Heart left ventricle (tissue), 16 donors: ENCODE measurements at regions not wholly inside any gene's neighbourhood (a gene's known extent, or its start where the extent isn't known, plus 50 kb on each side); places are given as distances from the start of the nearest gene placed in this dataset.
A peak's percentile ranks its signal among the peaks of the same experiment; 100 is the strongest.

Experiments
- ATAC-seq, 4 donors: fragments of 200-7000 bp; cut with Tn5 transposase; one replicate each; pipeline ENCODE4 v1.9.1; 2020 to 2022; ENCODE audit warnings: moderate library complexity in 4 of 4, mild to moderate bottlenecking in 3 of 4, moderate number of reproducible peaks in 1 of 4
- DNase-seq, 5 donors: peaks; one replicate each; pipeline ENCODE4 v3.0.0-alpha.2; 2020
- H3K27ac ChIP-seq, 12 donors: fragments of 200-600 bp; sonication (generic) in 4 of 12; one replicate each; pipeline versions ENCODE4 v1.5.0 to v1.8.0; 2016 to 2022; ENCODE audit warnings: mild to moderate bottlenecking in 2 of 12
- H3K27me3 ChIP-seq, 9 donors: fragments of 200-600 bp; sonication (generic) in 2 of 9; one replicate each; pipeline versions ENCODE4 v1.5.1 to v1.8.0; 2016 to 2022; ENCODE audit warnings: mild to moderate bottlenecking in 3 of 9
- H3K36me3 ChIP-seq, 9 donors: fragments of 200-600 bp; sonication (generic) in 2 of 9; one replicate each; pipeline versions ENCODE4 v1.5.0 to v1.8.0; 2018 to 2022; ENCODE audit warnings: mild to moderate bottlenecking in 2 of 9
- H3K4me1 ChIP-seq, 12 donors: fragments of 200-600 bp; sonication (generic) in 4 of 12; one replicate each; pipeline versions ENCODE4 v1.5.0 to v1.8.0; 2016 to 2022; ENCODE audit warnings: mild to moderate bottlenecking in 3 of 12
- H3K4me3 ChIP-seq, 12 donors: fragments of 200-600 bp; sonication (generic) in 4 of 12; one replicate each; pipeline versions ENCODE4 v1.5.0 to v1.8.0; 2017 to 2022; ENCODE audit warnings: mild to moderate bottlenecking in 9 of 12, moderate library complexity in 4 of 12
- H3K9me3 ChIP-seq, 12 donors: fragments of 200-600 bp; sonication (generic) in 4 of 12; one replicate each; pipeline versions ENCODE4 v1.5.0 to v1.8.0; 2016 to 2022; ENCODE audit warnings: mild to moderate bottlenecking in 1 of 12
- POLR2A ChIP-seq, 2 donors: fragments of 450-650 bp; IDR thresholded peaks; one replicate each; pipeline ENCODE4 v1.6.1; 2017; ENCODE audit warnings: antibody characterized with exemption in 2 of 2, mild to moderate bottlenecking in 2 of 2, moderate library complexity in 2 of 2
- WGBS, 4 donors: extraction: QIAGEN DNeasy Blood & Tissue Kit in 2 of 4; methylation state at CpG; one replicate each; pipeline versions ENCODE4 v1.1.5 to v1.1.7; 2013 to 2018; 5-methylcytosine and 5-hydroxymethylcytosine counted together
- intact Hi-C, 10 donors: fragments of 100-400 bp; cut with DNase I; formaldehyde crosslinking; loops; one replicate each; pipeline versions ENCODE4 v1.11.1 to v1.14.2; 2022
- TF ChIP-seq, protein P1 (sequence below), 12 donors: fragments of 200-600 bp; sonication (generic) in 4 of 12; IDR thresholded peaks; one replicate each; pipeline versions ENCODE4 v1.5.0 to v1.8.0; 2018 to 2022; ENCODE audit warnings: antibody characterized with exemption in 12 of 12, mild to moderate bottlenecking in 5 of 12
- donor health status: ischemic (EF 13 %, LVEDD 7.1; RV severe dilation, severe dysfunction).
- donor health status: healthy with polysubstance abuse.
- donor health status: DM: no; HTN: yes; CAD: no.
- donor health status: DM: no; HTN: no; CAD: no.
- donor health status: ischemic (EF 25% LVEDD 6.9; RV normal size, moderate dysfunction).
- donor health status: ischemic (EF 25% LVEDD 5.7; RV mildly dilated, moderate dysfunction).
- donor health status: healthy.
- donor health status: DM: yes; HTN: yes; CAD: no.
- donor health status: ischemic (EF 35%, LVEDD 5.7; RV mildly dilated, moderate dysfunction).
- donor health status: nonischemic (EF 11% LVEDD 7.7; RV severe dilation, severe dysfunction).
- donor health status: DM: yes; HTN: yes; CAD: no.
- donor health status: PGD.
- donor health status: ischemic (EF 29% LVEDD 5.4; RV normal size, mild dysfunction).
- donor health status: nonischemic (EF 23%, LVEDD 6.1; RV moderate dilation, normal function).

DNA sequence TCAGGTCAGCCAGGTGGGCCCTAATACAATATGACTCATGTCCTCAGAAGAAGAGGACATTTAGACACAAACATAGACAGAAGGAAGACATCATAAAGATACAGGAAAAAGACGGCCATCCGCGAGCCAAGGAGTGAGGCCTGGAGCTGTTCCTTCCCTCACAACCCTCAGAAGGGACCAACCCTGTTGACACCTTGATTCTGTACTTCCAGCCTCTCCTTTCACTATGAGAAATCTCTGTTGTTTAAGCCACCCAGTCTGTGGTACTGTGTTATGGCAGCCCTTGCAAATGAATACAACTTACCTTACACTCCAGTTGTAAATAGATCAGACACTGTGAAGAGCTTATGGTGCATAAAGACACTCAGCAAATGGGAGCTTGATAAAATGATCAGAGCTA is 199.7 kb downstream of the SAMD5 start:
- H3K27ac ChIP-seq, result no peak overlapping the region
- ATAC-seq (no peak), DNase-seq (no peak)
- no peaks in the 10 kb centered on the region for H3K36me3 ChIP-seq
- 84 to 97% (median 94%) methylated on average over 3 of the region's 3 CpGs for WGBS, 4 donors
- intact Hi-C loops, result no loop called here
- TF ChIP-seq POLR2A (IDR thresholded peaks at IDR 0.05), result no peak
- TF ChIP-seq, protein P1, sequence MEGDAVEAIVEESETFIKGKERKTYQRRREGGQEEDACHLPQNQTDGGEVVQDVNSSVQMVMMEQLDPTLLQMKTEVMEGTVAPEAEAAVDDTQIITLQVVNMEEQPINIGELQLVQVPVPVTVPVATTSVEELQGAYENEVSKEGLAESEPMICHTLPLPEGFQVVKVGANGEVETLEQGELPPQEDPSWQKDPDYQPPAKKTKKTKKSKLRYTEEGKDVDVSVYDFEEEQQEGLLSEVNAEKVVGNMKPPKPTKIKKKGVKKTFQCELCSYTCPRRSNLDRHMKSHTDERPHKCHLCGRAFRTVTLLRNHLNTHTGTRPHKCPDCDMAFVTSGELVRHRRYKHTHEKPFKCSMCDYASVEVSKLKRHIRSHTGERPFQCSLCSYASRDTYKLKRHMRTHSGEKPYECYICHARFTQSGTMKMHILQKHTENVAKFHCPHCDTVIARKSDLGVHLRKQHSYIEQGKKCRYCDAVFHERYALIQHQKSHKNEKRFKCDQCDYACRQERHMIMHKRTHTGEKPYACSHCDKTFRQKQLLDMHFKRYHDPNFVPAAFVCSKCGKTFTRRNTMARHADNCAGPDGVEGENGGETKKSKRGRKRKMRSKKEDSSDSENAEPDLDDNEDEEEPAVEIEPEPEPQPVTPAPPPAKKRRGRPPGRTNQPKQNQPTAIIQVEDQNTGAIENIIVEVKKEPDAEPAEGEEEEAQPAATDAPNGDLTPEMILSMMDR (IDR thresholded peaks at IDR 0.05), result no peak
- H3K9me3 ChIP-seq, result peaks cover 0 to 5% (median 0%) of the 10 kb centered on the region in 12 donors
- no peaks in the 10 kb centered on the region for H3K4me1 ChIP-seq
- H3K4me3 ChIP-seq, result no peak overlapping the region
- no peaks in the 10 kb centered on the region for H3K27me3 ChIP-seq

DNA sequence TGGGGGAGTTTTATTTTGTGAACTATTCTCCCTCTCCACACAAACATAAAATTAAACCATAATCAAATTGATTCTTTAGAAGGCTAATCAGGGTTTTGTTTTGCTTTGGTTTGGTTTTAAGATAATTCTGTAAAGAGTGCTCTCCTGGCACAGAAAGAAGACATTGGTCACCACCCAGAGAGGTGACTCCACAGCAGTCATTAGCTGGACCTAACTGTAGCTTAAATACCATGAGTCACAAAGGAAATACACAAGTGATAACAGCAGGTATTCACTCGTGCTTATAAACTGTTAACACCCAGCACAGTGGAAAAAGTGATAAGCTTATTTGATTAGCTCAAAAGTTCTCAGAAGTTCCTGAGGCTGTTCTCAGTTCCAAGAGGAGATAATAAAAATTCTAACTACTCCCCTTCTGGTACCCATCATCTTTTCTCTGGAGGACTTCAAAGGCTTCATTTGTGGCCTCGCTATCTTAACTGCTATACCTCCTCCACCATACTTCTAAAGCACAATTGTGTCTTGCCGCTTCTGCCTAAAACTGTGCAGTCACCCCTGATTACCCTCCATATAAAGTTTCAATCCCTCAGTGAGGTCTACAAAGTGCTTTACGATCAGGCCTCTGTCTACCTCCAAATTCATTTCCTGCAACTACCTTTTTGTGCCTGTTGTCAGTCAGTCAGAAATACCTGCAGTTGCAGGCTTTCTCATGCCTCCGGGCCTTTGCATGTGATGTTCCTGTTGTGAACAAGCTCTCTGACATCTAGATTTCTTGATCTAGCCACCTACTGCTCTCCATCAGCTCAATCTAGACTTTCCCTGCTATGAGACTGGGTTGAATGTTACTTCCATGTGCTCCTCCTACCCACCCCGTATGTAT is 201.1 kb downstream of the SAMD5 start:
- WGBS, 4 donors, result 70 to 73% (median 71%) methylated on average over 6 of the region's 6 CpGs
- TF ChIP-seq POLR2A (IDR thresholded peaks at IDR 0.05), result no peak
- TF ChIP-seq, protein P1 (IDR thresholded peaks at IDR 0.05), result no peak
- Histone ChIP-seq H3K27ac (no peak overlapping the region), H3K4me1 (no peaks in the 10 kb centered on the region), H3K36me3 (no peaks in the 10 kb centered on the region), H3K4me3 (no peak overlapping the region), H3K9me3 (peaks cover 0 to 5% (median 0%) of the 10 kb centered on the region in 12 donors), H3K27me3 (no peaks in the 10 kb centered on the region)
- intact Hi-C loops, result no loop called here
- DNase-seq (no peak), ATAC-seq (peak in 2 of 4 donors; percentile 36)

DNA sequence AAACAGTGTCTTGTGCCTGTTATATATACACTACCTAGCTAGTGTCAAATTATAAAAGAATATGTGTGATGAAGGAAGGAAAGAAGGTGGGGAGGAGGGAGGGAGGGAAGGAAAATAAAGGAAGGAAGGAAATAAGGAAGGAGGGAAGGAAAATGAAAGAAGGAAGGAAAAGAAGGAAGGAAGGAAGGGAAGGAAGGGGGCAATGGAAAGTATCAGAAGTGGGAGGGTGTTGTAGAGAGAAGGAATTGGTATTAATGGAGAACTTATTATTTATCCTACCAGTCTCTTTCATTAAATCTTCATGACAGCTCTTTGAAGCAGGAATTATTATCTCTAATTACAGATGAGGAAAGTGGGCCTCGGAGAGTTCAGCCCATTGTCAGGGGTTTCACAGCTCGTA is 202.4 kb downstream of the SAMD5 start:
- no peaks in the 10 kb centered on the region for H3K27me3 ChIP-seq
- DNase-seq (no peak), ATAC-seq (no peak)
- no peaks in the 10 kb centered on the region for H3K36me3 ChIP-seq
- no peaks in the 10 kb centered on the region for H3K4me1 ChIP-seq
- TF ChIP-seq, protein P1 (IDR thresholded peaks at IDR 0.05), result no peak
- no peak for TF ChIP-seq POLR2A (IDR thresholded peaks at IDR 0.05)
- intact Hi-C loops, result no loop called here
- 91 to 95% (median 93%) methylated on average over 2 of the region's 2 CpGs for WGBS, 4 donors
- peaks cover 0 to 5% (median 0%) of the 10 kb centered on the region in 12 donors for H3K9me3 ChIP-seq
- no peak overlapping the region for H3K4me3 ChIP-seq
- no peak overlapping the region for H3K27ac ChIP-seq

DNA sequence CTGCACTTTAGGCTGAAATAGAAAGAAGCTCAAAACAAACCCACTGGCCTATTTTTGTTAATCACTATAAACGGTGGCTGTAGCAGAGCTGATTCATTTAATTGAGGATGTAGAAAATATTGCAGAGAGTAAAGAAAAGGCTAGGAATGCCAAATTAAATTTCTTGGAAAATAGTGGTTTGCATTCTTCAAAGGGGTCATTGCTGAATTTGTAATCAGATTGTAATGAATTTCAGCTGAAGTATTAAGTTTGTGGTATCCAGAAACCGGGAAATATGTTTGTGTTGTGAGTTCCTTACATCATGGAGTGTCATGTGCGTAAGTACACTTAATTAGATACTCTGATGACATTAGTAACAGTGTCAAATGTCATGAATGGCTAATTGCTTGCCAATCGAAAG is 203.0 kb downstream of the SAMD5 start:
- peaks cover 0 to 5% (median 0%) of the 10 kb centered on the region in 12 donors for H3K9me3 ChIP-seq
- no peaks in the 10 kb centered on the region for H3K27me3 ChIP-seq
- intact Hi-C loops, result no loop called here
- H3K27ac ChIP-seq, result no peak overlapping the region
- no peaks in the 10 kb centered on the region for H3K4me1 ChIP-seq
- no peaks in the 10 kb centered on the region for H3K36me3 ChIP-seq
- WGBS, 4 donors, result 74 to 86% (median 84%) methylated on average over 4 of the region's 4 CpGs
- DNase-seq, result no peak
- no peak overlapping the region for H3K4me3 ChIP-seq
- no peak for TF ChIP-seq POLR2A (IDR thresholded peaks at IDR 0.05)
- TF ChIP-seq, protein P1 (IDR thresholded peaks at IDR 0.05), result no peak
- ATAC-seq, result no peak
